ENCODE measurements at regions not wholly inside any gene's neighbourhood (a gene's known extent, or its start where the extent isn't known, plus 50 kb on each side); places are given as distances from the start of the nearest gene placed in this dataset.

DNA sequence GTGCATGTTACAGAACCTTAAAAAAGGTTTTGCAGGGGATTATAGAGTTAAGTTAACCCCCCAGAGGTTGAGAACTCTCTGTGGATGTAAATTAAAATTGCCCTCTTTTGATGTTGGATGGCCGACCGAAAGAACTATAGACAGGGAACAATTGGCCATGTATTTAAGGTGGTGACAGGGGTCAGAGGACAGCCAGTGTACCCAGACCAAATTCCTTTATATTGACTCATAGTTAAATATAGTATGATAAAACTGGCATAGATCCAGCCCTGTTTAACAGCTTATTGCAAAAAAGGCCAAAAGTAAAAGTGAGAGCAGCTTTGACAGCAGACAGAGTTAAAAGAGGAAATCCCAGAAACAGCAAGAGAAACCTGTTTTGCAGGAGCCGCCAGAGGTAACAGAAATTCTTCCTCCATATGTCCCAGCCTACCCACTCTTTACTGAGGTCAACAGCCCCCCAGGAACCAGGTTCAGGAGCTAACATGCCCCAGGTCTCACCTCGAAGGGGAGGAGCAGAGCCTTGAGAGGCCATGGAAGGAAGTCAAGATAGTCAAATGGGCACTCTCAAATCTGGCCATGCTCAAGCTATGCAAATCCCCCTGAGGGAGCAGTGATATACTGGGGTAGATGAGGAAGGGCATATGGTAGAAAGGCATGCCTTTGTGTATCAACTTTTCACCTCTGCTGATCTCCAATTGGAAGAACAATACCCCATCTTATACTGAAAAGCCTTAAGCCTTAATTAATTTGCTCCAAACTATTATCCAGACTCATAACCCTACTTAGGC, 156.4 kb upstream of the COX7C start:
- no peak for TF ChIP-seq GATAD2B (conservative IDR thresholded peaks at IDR 0.05; ENCODE audit: low read depth)
- TF ChIP-seq NFIC (IDR thresholded peaks at IDR 0.05; ENCODE audit: low read depth, low read length), result no peak
- no peak for TF ChIP-seq POLR2A (IDR thresholded peaks at IDR 0.05; ENCODE audit: low read depth, low read length)
- TF ChIP-seq BHLHE40 (IDR thresholded peaks at IDR 0.05; ENCODE audit: borderline replicate concordance in 1 of 2, low read depth in 2 of 2, low read length in 1 of 2), result no peak
- TF ChIP-seq RELA (IDR thresholded peaks at IDR 0.05; ENCODE audit: borderline replicate concordance, partially characterized antibody), result no peak
- TF ChIP-seq JUNB (IDR thresholded peaks at IDR 0.05), result no peak
- no peak for TF ChIP-seq HCFC1 (IDR thresholded peaks at IDR 0.05; ENCODE audit: low read length)
- TF ChIP-seq, protein P1, sequence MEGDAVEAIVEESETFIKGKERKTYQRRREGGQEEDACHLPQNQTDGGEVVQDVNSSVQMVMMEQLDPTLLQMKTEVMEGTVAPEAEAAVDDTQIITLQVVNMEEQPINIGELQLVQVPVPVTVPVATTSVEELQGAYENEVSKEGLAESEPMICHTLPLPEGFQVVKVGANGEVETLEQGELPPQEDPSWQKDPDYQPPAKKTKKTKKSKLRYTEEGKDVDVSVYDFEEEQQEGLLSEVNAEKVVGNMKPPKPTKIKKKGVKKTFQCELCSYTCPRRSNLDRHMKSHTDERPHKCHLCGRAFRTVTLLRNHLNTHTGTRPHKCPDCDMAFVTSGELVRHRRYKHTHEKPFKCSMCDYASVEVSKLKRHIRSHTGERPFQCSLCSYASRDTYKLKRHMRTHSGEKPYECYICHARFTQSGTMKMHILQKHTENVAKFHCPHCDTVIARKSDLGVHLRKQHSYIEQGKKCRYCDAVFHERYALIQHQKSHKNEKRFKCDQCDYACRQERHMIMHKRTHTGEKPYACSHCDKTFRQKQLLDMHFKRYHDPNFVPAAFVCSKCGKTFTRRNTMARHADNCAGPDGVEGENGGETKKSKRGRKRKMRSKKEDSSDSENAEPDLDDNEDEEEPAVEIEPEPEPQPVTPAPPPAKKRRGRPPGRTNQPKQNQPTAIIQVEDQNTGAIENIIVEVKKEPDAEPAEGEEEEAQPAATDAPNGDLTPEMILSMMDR (IDR thresholded peaks at IDR 0.05 in 2 of 3, conservative IDR thresholded peaks at IDR 0.05 in 1 of 3; ENCODE audit: control insufficient read depth in 2 of 3, extremely low read depth in 1 of 3, insufficient read depth in 1 of 3, low read depth in 3 of 3, low read length in 3 of 3), result no peak
- no peak for TF ChIP-seq POLR2AphosphoS5 (IDR thresholded peaks at IDR 0.05; ENCODE audit: low read length)
- TF ChIP-seq, protein P2, sequence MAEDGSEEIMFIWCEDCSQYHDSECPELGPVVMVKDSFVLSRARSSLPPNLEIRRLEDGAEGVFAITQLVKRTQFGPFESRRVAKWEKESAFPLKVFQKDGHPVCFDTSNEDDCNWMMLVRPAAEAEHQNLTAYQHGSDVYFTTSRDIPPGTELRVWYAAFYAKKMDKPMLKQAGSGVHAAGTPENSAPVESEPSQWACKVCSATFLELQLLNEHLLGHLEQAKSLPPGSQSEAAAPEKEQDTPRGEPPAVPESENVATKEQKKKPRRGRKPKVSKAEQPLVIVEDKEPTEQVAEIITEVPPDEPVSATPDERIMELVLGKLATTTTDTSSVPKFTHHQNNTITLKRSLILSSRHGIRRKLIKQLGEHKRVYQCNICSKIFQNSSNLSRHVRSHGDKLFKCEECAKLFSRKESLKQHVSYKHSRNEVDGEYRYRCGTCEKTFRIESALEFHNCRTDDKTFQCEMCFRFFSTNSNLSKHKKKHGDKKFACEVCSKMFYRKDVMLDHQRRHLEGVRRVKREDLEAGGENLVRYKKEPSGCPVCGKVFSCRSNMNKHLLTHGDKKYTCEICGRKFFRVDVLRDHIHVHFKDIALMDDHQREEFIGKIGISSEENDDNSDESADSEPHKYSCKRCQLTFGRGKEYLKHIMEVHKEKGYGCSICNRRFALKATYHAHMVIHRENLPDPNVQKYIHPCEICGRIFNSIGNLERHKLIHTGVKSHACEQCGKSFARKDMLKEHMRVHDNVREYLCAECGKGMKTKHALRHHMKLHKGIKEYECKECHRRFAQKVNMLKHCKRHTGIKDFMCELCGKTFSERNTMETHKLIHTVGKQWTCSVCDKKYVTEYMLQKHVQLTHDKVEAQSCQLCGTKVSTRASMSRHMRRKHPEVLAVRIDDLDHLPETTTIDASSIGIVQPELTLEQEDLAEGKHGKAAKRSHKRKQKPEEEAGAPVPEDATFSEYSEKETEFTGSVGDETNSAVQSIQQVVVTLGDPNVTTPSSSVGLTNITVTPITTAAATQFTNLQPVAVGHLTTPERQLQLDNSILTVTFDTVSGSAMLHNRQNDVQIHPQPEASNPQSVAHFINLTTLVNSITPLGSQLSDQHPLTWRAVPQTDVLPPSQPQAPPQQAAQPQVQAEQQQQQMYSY (CRISPR knock-in tag; IDR thresholded peaks at IDR 0.05), result no peak
- no peak for TF ChIP-seq EZH2 (IDR thresholded peaks at IDR 0.05; ENCODE audit: borderline replicate concordance, control insufficient read depth, low read depth, low read length)
- TF ChIP-seq SRF (IDR thresholded peaks at IDR 0.05; ENCODE audit: low read depth in 2 of 2, low read length in 2 of 2), result no peak
